Transverse colon (tissue), 4 donors: ENCODE measurements at regions not wholly inside any gene's neighbourhood (a gene's known extent, or its start where the extent isn't known, plus 50 kb on each side); places are given as distances from the start of the nearest gene placed in this dataset.

ENCODE experiments used
- EP300 ChIP-seq: sonication (generic); formaldehyde crosslinking; IDR thresholded peaks from one replicate; pipeline ENCODE4 v1.6.1; 2017; ENCODE audit warnings: antibody characterized with exemption, low read depth
- POLR2A ChIP-seq: fragments of 450-650 bp; IDR thresholded peaks from one replicate; pipeline ENCODE4 v1.6.1; 2016; ENCODE audit warnings: antibody characterized with exemption, mild to moderate bottlenecking, moderate library complexity
- POLR2AphosphoS5 ChIP-seq, 3 donors: sonication (generic); formaldehyde crosslinking; IDR thresholded peaks; one replicate each; pipeline ENCODE4 v1.6.1; 2016; ENCODE audit warnings: antibody characterized with exemption in 3 of 3
- TF ChIP-seq, protein P1 (sequence below), 5 experiments: fragments of 200-600 bp in 3 of 5; fragments of 450-650 bp in 2 of 5; sonication (generic) in 3 of 5; IDR thresholded peaks; 1 replicate in 2 of 5; 2 replicates in 3 of 5; pipeline ENCODE4 v1.5.1; 2016 to 2017; ENCODE audit warnings: antibody characterized with exemption in 5 of 5, inconsistent platforms in 3 of 5, mild to moderate bottlenecking in 2 of 5, moderate library complexity in 1 of 5

DNA sequence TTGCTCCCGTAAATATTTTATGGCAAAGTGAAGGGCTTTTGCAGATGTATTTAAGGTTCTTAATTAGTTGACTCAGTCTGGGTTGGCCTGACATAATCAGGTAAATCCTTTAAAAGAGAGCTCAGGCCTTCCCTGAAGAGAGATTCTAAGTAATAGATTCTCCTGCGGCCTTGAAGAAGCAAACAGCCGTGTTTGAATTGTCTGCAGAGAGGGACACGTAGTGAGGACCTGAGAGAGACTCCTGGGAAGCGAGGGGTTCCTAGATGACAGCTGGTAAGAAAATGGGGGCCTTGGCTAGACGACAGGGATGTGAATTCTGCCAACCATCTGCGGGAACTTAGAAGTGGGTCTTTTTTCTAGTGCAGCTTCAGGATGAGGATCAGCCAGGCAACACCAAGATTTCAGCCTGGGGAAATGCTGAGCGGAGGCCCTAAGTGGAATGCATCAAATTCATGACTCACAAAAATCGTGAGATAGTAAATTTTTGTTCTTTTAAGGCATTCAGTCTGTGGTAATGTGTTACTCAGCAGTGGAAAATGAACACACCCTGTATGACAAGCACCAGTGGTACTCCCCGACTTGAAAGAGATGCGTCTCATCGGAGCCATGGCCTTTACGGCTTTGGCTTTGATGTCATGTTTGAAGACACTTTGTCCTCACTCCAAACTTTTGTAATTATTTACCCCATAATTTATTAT, 62.1 kb upstream of the SMIM21 start:
- TF ChIP-seq POLR2A (no peak), POLR2AphosphoS5 (IDR thresholded peaks at IDR 0.05) (no peak), EP300 (no peak)
- TF ChIP-seq, protein P1, sequence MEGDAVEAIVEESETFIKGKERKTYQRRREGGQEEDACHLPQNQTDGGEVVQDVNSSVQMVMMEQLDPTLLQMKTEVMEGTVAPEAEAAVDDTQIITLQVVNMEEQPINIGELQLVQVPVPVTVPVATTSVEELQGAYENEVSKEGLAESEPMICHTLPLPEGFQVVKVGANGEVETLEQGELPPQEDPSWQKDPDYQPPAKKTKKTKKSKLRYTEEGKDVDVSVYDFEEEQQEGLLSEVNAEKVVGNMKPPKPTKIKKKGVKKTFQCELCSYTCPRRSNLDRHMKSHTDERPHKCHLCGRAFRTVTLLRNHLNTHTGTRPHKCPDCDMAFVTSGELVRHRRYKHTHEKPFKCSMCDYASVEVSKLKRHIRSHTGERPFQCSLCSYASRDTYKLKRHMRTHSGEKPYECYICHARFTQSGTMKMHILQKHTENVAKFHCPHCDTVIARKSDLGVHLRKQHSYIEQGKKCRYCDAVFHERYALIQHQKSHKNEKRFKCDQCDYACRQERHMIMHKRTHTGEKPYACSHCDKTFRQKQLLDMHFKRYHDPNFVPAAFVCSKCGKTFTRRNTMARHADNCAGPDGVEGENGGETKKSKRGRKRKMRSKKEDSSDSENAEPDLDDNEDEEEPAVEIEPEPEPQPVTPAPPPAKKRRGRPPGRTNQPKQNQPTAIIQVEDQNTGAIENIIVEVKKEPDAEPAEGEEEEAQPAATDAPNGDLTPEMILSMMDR (IDR thresholded peaks at IDR 0.05), result no peak
